Frontal cortex (tissue), 3 donors: ENCODE measurements at regions not wholly inside any gene's neighbourhood (a gene's known extent, or its start where the extent isn't known, plus 50 kb on each side); places are given as distances from the start of the nearest gene placed in this dataset.
A peak's percentile ranks its signal among the peaks of the same experiment; 100 is the strongest.
"Not testable (repeated sequence)": the region's sequence is repeated elsewhere in the genome, so short reads cannot be mapped to it uniquely, and the experiment has no call there.

Experiments used
- DNase-seq, 2 donors: peaks; one replicate each; pipeline ENCODE4 v3.0.0; 2012; ENCODE audit warnings: low spot score in 2 of 2
- FAIRE-seq: peaks from 2 replicates; lab custom pipeline; 2012; peaks lifted over from hg19 to GRCh38; lab: Jason Lieb, UNC
- donor health status: control.
- donor health status: control.
- donor health status: control.

- DNase-seq (no peak), FAIRE-seq (no peak)
These were observed 827.2 kb downstream of the EPHA4 start for GRCh38 chr2:220744861-220745260.

- FAIRE-seq: no peak
These were observed 826.4 kb downstream of the EPHA4 start for GRCh38 chr2:220745682-220746081.

GRCh38 chr2:220747736-220748135 is 824.4 kb downstream of the EPHA4 start:
- FAIRE-seq: no peak
- no peak for DNase-seq

More at GRCh38 chr2:220745682-220746081, 826.4 kb downstream of the EPHA4 start:
- DNase-seq: no peak

GRCh38 chr2:220748875-220749479 is 823.1 kb downstream of the EPHA4 start:
- DNase-seq (no peak), FAIRE-seq (no peak)

- no peak for DNase-seq
- no peak for FAIRE-seq
These were observed 818.6 kb downstream of the EPHA4 start for GRCh38 chr2:220753486-220753885.

- FAIRE-seq (no peak), DNase-seq (no peak)
These were observed 815.5 kb downstream of the EPHA4 start for GRCh38 chr2:220756653-220757052.

- FAIRE-seq, DNase-seq: not testable (repeated sequence)
These were observed 813.7 kb downstream of the EPHA4 start for GRCh38 chr2:220758376-220758775.

- FAIRE-seq: no peak
- DNase-seq: no peak
These were observed 807.9 kb downstream of the EPHA4 start for GRCh38 chr2:220764171-220764570.

GRCh38 chr2:220767591-220768255 is 804.4 kb downstream of the EPHA4 start:
- DNase-seq: no peak
- no peak for FAIRE-seq

- FAIRE-seq: no peak
- no peak for DNase-seq
These were observed 796.1 kb downstream of the EPHA4 start for GRCh38 chr2:220775856-220776488.

- not testable (repeated sequence) for FAIRE-seq, DNase-seq
These were observed 793.0 kb downstream of the EPHA4 start for GRCh38 chr2:220779076-220779475.

GRCh38 chr2:220779511-220779910 is 792.6 kb downstream of the EPHA4 start:
- DNase-seq: no peak
- no peak for FAIRE-seq

GRCh38 chr2:220779931-220780330 is 792.2 kb downstream of the EPHA4 start:
- peak; percentile 50 for FAIRE-seq
- DNase-seq: no peak

GRCh38 chr2:220781622-220782241 is 790.4 kb downstream of the EPHA4 start:
- FAIRE-seq (no peak), DNase-seq (no peak)

- FAIRE-seq (no peak), DNase-seq (no peak)
These were observed 789.4 kb downstream of the EPHA4 start for GRCh38 chr2:220782609-220783113.

- FAIRE-seq (no peak), DNase-seq (no peak)
These were observed 788.4 kb downstream of the EPHA4 start for GRCh38 chr2:220783671-220784070.

GRCh38 chr2:220785178-220785577 is 786.9 kb downstream of the EPHA4 start:
- no peak for FAIRE-seq
- no peak for DNase-seq

GRCh38 chr2:220786216-220786615 is 785.9 kb downstream of the EPHA4 start:
- FAIRE-seq: no peak
- no peak for DNase-seq

GRCh38 chr2:220787251-220787650 is 784.9 kb downstream of the EPHA4 start:
- FAIRE-seq (no peak), DNase-seq (no peak)

GRCh38 chr2:220789961-220790360 is 782.1 kb downstream of the EPHA4 start:
- DNase-seq (no peak), FAIRE-seq (no peak)

GRCh38 chr2:220795705-220796104 is 776.4 kb downstream of the EPHA4 start:
- DNase-seq (no peak), FAIRE-seq (no peak)
